ENCODE measurements at regions not wholly inside any gene's neighbourhood (a gene's known extent, or its start where the extent isn't known, plus 50 kb on each side); places are given as distances from the start of the nearest gene placed in this dataset.

DNA sequence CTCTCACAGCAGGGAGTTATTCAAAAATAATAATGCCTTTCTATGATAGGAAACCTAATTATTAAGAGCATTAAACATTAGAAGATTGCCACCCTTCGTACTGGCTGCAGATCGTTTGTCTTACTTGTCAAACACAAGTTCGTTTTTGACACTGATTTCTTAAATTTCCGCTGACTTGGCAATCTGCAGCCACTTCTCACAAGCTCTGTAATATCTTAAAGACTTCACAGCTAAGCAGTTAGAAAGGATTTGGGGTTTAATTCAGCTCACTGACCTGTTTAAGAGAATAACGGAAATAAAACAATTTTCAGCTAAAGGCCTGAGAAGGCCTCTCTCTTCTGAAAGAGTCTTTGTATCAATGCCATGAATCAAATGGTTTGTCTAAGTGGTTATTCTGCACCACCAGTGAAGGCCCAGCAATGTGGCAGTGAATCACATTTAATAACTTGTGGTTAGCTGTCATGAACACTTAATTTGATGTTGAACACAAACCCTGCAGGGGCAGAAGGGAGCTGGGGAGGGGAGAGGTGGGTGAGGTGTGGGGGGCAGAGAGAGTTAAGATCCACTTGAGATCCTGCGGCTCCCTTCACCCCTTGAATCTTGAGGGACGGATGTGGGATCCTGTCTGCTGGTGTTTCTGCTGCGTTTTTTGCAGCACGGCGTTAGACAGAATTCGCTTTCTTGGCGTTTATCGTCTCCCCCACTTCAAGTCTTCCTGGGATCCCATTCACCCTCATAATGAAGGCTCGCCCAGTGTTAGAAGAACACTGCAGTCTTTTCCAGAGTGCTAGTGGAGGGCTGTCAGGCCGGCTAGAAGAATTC, 145.4 kb upstream of the SATB2 start:
- no peak for DNase-seq
- Histone ChIP-seq H3K9me3 (no peaks in the 10 kb centered on the region), H3K4me3 (replicated peaks in 1 of 3) (no peak overlapping the region), H3K36me3 (no peaks in the 10 kb centered on the region), H3K27me3 (no peaks in the 10 kb centered on the region), H3K27ac (no peak overlapping the region), H3K4me1 (peaks cover 0 to 5% of the 10 kb centered on the region in 2 donors)
- TF ChIP-seq, protein P1, sequence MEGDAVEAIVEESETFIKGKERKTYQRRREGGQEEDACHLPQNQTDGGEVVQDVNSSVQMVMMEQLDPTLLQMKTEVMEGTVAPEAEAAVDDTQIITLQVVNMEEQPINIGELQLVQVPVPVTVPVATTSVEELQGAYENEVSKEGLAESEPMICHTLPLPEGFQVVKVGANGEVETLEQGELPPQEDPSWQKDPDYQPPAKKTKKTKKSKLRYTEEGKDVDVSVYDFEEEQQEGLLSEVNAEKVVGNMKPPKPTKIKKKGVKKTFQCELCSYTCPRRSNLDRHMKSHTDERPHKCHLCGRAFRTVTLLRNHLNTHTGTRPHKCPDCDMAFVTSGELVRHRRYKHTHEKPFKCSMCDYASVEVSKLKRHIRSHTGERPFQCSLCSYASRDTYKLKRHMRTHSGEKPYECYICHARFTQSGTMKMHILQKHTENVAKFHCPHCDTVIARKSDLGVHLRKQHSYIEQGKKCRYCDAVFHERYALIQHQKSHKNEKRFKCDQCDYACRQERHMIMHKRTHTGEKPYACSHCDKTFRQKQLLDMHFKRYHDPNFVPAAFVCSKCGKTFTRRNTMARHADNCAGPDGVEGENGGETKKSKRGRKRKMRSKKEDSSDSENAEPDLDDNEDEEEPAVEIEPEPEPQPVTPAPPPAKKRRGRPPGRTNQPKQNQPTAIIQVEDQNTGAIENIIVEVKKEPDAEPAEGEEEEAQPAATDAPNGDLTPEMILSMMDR (IDR thresholded peaks at IDR 0.05) = no peak
- no peak for TF ChIP-seq POLR2A (IDR thresholded peaks at IDR 0.05)
- intact Hi-C loops (cut with DNase I) = no loop called here
- 87 to 91% methylated on average over 15 of the region's 15 CpGs for WGBS, 2 donors

DNA sequence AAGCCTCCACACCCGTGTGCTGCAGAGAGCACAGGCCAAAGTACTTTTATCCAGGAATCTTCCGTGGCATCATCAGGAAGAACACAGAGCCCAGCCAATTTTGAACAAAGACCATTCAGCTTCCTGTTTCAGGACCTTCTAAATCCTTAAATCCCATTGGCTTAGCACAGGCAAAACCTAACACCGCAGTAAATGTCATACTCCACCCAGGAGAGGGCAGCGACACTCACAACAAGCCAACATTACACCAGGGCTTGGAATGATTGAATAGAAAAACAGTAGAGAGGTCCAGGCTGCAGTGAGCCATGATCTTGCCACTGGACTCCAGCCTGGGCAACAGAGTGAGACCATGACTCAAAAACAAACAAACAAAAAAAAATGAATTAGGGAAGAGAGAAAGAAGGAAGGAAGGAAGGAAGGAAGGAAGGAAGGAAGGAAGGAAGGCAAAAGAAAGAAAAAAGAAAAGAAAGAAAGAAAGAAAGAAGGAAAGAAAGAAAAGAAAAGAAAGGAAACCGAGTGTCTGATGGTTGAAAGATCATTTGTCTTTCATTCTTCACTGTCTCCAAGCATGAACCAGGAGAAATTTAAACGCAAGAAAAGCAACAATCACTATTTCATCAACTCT, 144.6 kb upstream of the SATB2 start:
- no peaks in the 10 kb centered on the region for H3K27me3 ChIP-seq
- intact Hi-C loops (cut with DNase I) = no loop called here
- H3K4me3 ChIP-seq (replicated peaks in 1 of 3) = no peak overlapping the region
- TF ChIP-seq, protein P1 (IDR thresholded peaks at IDR 0.05) = no peak
- no peak for TF ChIP-seq POLR2A (IDR thresholded peaks at IDR 0.05)
- DNase-seq = peak in 1 of 2 donors; percentile 1
- H3K36me3 ChIP-seq = no peaks in the 10 kb centered on the region
- 76 to 82% methylated on average over 6 of the region's 6 CpGs for WGBS, 2 donors
- H3K4me1 ChIP-seq = peaks cover 0 to 5% of the 10 kb centered on the region in 2 donors
- H3K27ac ChIP-seq = no peak overlapping the region
- no peaks in the 10 kb centered on the region for H3K9me3 ChIP-seq

DNA sequence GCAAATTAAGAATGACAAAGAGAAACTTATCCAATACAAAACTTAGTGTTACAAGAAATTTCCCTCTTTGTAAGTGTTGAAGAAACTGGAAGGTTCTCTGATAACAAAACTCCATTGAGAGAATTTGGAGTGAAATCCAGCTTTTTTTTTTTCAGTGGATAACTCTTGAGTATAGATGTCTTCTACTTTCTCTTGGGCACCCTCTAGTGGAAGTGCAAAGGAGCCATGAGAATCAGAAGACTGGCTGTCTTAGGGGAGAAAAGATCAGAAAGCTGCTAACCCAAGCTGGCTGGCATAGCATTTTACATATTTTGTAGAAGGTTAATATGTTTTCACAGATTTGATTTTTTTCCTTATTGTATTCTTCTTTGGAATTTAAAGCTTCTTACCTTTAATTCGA, 138.8 kb upstream of the SATB2 start:
- Histone ChIP-seq H3K27ac (no peak overlapping the region), H3K4me1 (no peaks in the 10 kb centered on the region), H3K4me3 (replicated peaks in 1 of 3) (no peak overlapping the region), H3K9me3 (no peaks in the 10 kb centered on the region), H3K27me3 (no peaks in the 10 kb centered on the region), H3K36me3 (no peaks in the 10 kb centered on the region)
- intact Hi-C loops (cut with DNase I) = no loop called here
- TF ChIP-seq, protein P1 (IDR thresholded peaks at IDR 0.05) = no peak
- no peak for TF ChIP-seq POLR2A (IDR thresholded peaks at IDR 0.05)
- DNase-seq = no peak
- 49 to 55% methylated on average over 1 of the region's 1 CpG for WGBS, 2 donors

DNA sequence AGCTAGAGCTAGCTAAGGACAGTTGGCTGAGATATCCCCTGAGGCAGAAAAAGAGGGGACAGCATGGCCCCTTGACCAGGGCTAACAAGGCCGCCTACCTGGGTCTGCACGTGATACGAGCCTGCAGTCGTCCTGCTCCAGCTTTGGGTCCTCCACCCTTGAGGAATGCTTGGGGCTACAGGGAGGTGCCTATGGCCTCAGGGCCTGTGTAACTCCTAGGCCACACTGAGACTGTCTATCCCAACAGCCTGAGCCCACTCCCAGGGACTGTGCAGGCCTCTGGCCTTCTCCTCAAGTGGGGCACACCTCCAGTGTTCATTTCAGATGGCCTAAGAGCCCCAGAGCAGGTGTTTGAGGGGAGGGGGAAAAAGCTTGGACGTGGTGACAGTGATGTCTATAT, 136.7 kb upstream of the SATB2 start:
- Histone ChIP-seq H3K4me3 (replicated peaks in 1 of 3) (no peak overlapping the region), H3K27me3 (no peaks in the 10 kb centered on the region), H3K4me1 (no peaks in the 10 kb centered on the region), H3K36me3 (no peaks in the 10 kb centered on the region), H3K27ac (no peak overlapping the region), H3K9me3 (no peaks in the 10 kb centered on the region)
- TF ChIP-seq POLR2A (IDR thresholded peaks at IDR 0.05) = no peak
- TF ChIP-seq, protein P1 (IDR thresholded peaks at IDR 0.05) = no peak
- no peak for DNase-seq
- intact Hi-C loops (cut with DNase I) = no loop called here
- WGBS, 2 donors = 93 to 98% methylated on average over 4 of the region's 5 CpGs

DNA sequence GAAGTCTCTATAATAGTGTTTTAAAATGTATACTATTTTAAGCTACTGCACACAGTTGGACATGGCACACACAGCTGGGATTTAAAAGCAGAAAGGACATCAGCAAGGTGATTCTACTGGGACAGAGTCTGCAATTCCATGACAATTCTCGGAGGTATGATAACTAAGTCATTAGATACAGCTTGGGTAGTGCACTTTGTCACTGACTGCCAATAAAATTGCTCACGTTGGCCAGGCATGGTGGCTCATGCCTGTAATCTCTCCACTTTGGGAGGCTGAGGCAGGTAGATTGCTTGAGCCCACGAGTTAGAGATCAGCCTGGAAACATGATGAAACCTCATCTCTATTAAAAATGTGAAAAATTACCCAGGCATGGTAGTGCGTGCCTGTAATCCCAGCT, 134.1 kb upstream of the SATB2 start:
- Histone ChIP-seq H3K9me3 (no peaks in the 10 kb centered on the region), H3K36me3 (no peaks in the 10 kb centered on the region), H3K27me3 (no peaks in the 10 kb centered on the region), H3K4me3 (replicated peaks in 1 of 3) (no peak overlapping the region), H3K27ac (no peak overlapping the region), H3K4me1 (no peaks in the 10 kb centered on the region)
- intact Hi-C loops (cut with DNase I) = no loop called here
- TF ChIP-seq POLR2A (IDR thresholded peaks at IDR 0.05) = no peak
- TF ChIP-seq, protein P1 (IDR thresholded peaks at IDR 0.05) = no peak
- DNase-seq = no peak
- 87 to 88% methylated on average over 3 to 4 of the region's 4 CpGs for WGBS, 2 donors

Data from thyroid gland (tissue), 4 donors.